DND-41 (cell line): ENCODE measurements at regions not wholly inside any gene's neighbourhood (a gene's known extent, or its start where the extent isn't known, plus 50 kb on each side); places are given as distances from the start of the nearest gene placed in this dataset.

ENCODE experiments used
- EZH2 ChIP-seq: IDR thresholded peaks from 3 replicates; pipeline ENCODE4 v1.6.1; 2012; ENCODE audit warnings: borderline replicate concordance, low read depth, mild to moderate bottlenecking, moderate library complexity, low read length, inconsistent platforms; ENCODE audit not compliant: severe bottlenecking
- TF ChIP-seq, protein P1 (sequence below): IDR thresholded peaks from 2 replicates; pipeline ENCODE4 v1.5.1; 2012; ENCODE audit warnings: borderline replicate concordance, low read length, moderate library complexity, mild to moderate bottlenecking; ENCODE audit not compliant: poor library complexity, severe bottlenecking; ENCODE audit errors: extremely low read depth

- no peak for TF ChIP-seq EZH2
- TF ChIP-seq, protein P1, sequence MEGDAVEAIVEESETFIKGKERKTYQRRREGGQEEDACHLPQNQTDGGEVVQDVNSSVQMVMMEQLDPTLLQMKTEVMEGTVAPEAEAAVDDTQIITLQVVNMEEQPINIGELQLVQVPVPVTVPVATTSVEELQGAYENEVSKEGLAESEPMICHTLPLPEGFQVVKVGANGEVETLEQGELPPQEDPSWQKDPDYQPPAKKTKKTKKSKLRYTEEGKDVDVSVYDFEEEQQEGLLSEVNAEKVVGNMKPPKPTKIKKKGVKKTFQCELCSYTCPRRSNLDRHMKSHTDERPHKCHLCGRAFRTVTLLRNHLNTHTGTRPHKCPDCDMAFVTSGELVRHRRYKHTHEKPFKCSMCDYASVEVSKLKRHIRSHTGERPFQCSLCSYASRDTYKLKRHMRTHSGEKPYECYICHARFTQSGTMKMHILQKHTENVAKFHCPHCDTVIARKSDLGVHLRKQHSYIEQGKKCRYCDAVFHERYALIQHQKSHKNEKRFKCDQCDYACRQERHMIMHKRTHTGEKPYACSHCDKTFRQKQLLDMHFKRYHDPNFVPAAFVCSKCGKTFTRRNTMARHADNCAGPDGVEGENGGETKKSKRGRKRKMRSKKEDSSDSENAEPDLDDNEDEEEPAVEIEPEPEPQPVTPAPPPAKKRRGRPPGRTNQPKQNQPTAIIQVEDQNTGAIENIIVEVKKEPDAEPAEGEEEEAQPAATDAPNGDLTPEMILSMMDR = no peak
These were observed 332.8 kb upstream of the DYNLRB2 start for GRCh38 chr16:80208015-80208414.
